ENCODE measurements at regions not wholly inside any gene's neighbourhood (a gene's known extent, or its start where the extent isn't known, plus 50 kb on each side); places are given as distances from the start of the nearest gene placed in this dataset.

- TF ChIP-seq, protein P1, sequence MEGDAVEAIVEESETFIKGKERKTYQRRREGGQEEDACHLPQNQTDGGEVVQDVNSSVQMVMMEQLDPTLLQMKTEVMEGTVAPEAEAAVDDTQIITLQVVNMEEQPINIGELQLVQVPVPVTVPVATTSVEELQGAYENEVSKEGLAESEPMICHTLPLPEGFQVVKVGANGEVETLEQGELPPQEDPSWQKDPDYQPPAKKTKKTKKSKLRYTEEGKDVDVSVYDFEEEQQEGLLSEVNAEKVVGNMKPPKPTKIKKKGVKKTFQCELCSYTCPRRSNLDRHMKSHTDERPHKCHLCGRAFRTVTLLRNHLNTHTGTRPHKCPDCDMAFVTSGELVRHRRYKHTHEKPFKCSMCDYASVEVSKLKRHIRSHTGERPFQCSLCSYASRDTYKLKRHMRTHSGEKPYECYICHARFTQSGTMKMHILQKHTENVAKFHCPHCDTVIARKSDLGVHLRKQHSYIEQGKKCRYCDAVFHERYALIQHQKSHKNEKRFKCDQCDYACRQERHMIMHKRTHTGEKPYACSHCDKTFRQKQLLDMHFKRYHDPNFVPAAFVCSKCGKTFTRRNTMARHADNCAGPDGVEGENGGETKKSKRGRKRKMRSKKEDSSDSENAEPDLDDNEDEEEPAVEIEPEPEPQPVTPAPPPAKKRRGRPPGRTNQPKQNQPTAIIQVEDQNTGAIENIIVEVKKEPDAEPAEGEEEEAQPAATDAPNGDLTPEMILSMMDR (optimal IDR thresholded peaks at IDR 0.05 in 1 of 3, IDR thresholded peaks at IDR 0.05 in 1 of 3, conservative IDR thresholded peaks at IDR 0.05 in 1 of 3; ENCODE audit: extremely low read depth in 1 of 3, insufficient read depth in 2 of 3, low read length in 3 of 3): no peak
- no peak for TF ChIP-seq EZH2 (IDR thresholded peaks at IDR 0.05; ENCODE audit: low read length)
Measured at GRCh38 chr20:19161336-19161735, 51.1 kb upstream of the SLC24A3 start.
